GM18498 (cell line): ENCODE measurements at regions not wholly inside any gene's neighbourhood (a gene's known extent, or its start where the extent isn't known, plus 50 kb on each side); places are given as distances from the start of the nearest gene placed in this dataset.
A peak's percentile ranks its signal among the peaks of the same experiment; 100 is the strongest.

Experiments
- ATAC-seq: cut with Tn5 transposase; IDR thresholded peaks from one replicate; pipeline ENCODE4 v1.9.1; 2021; ENCODE audit warnings: mild to moderate bottlenecking, moderate library complexity; ENCODE audit not compliant: unreplicated experiment

GRCh38 chr20:57902473-57902872 is 192.7 kb upstream of the PMEPA1 start:
- ATAC-seq, result peak; percentile 87

- no peak for ATAC-seq
These were observed 191.7 kb upstream of the PMEPA1 start for GRCh38 chr20:57901526-57901925.

- no peak for ATAC-seq
These were observed 190.6 kb upstream of the PMEPA1 start for GRCh38 chr20:57900226-57900905.

DNA sequence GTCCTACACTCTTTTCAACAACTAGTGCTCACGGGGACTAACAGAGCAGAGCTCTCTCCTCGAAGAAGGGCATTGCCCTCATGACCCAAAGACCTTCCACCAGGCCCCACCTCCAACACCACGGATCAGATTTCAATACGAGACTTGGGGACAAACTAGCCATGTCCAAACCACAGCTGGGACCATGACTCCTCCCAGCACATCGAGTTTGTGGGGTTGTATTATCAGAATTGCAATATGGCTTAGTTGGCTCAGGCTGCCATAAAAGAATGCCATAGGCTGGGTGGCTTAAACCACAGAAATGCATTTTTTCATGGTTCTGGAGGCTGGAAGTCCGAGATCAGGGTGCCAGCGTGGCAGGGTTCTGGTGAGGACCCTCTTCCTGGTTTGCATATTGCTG is 189.7 kb upstream of the PMEPA1 start:
- ATAC-seq, result no peak

GRCh38 chr20:57898332-57898731 is 188.5 kb upstream of the PMEPA1 start:
- no peak for ATAC-seq

DNA sequence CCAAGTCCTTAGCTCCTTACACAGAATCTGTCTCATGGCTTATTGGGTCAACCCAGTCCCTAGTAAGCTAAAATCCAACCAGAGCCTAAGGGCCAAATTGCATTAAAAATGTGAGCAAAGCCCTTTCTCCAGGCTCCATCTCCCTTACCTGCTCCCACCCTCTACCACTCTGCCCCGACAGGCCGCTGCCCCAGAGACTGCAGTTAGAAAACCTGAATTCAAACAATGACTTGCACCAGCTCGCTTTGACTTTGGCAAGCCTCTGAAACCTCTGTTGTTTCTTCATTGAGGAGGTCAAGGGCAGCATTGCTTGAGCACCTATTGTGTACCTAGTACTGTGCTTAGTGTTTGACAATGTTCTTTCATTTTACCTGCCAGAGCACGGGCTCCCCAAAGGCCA is 188.1 kb upstream of the PMEPA1 start:
- ATAC-seq, result no peak

GRCh38 chr20:57897156-57897874 is 187.5 kb upstream of the PMEPA1 start:
- no peak for ATAC-seq

- no peak for ATAC-seq
These were observed 186.7 kb upstream of the PMEPA1 start for GRCh38 chr20:57896563-57896962.

GRCh38 chr20:57896017-57896416 is 186.2 kb upstream of the PMEPA1 start:
- ATAC-seq, result no peak

DNA sequence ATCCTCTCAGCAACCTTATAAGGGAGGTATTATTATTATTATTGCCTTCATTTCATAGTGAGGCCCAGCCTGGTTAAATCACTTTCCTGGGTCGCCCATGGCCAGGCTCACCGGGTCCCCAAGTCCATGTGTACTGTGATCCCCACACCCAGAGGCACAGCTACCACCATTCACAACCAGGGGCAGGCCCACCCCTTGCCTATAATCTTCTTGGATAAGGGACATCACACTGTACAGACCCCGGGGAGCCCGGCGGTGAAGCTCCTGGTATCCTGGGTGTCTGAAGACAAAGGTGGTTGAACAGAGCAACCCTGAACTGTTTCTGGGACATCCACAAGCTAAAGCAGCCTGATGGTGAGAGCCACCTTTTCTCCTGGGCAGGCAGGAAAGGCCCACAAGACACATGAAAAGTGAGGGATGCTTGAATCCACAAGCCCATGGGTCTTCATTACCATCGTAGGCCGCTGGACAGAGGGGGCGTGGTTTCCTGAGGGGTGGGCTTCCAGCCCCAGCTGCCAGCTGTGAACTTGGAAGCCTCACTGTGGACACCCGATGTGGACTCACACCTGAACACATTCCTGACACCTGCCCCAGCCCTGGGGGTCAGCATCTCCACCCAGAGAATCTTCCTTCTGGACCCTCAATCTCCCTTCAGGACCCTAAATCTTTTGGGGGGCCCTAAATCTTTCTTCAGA is 185.5 kb upstream of the PMEPA1 start:
- no peak for ATAC-seq

- ATAC-seq, result no peak
These were observed 184.7 kb upstream of the PMEPA1 start for GRCh38 chr20:57894522-57894921.

GRCh38 chr20:57894096-57894495 is 184.3 kb upstream of the PMEPA1 start:
- no peak for ATAC-seq

- ATAC-seq, result no peak
These were observed 183.7 kb upstream of the PMEPA1 start for GRCh38 chr20:57893366-57893999.

DNA sequence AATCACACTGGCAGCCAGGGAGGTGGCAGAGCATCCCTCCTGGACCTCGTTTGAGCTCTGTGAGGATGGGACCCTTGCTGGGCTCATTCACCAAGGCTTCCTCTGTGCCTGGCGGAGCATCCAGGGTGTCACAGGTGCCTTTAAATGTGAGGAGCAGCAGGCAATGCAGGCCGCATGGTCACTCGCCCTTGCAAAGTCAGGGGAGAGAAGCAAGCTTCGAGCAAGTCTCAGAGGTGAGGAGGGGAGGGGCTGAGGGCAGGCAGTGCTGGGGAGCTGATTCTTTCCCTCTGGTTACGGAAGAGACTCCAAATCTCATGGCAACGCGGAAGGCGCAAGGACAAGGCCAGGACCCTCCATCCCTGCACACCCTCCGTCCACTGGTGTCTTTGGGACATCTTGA is 182.7 kb upstream of the PMEPA1 start:
- ATAC-seq, result no peak

DNA sequence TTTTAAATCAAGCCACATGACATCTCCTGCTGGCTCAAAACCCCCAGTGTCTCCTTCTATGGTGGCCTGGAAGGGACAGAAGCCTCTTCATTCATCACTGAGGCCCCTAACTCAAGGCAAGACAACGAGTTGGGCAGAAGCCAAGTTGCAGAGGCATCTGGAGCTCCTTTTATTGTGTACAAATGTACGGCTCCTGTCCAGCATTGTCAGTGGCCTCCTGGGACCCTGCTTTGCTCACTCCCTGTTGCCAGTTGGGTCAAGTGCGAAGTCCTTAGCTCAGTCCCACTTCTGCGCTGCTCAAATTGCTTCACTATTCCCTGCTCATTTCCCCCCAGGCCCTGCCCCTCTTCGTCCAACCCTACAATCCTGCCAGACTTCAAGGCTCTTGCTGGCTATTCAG is 181.2 kb upstream of the PMEPA1 start:
- no peak for ATAC-seq

DNA sequence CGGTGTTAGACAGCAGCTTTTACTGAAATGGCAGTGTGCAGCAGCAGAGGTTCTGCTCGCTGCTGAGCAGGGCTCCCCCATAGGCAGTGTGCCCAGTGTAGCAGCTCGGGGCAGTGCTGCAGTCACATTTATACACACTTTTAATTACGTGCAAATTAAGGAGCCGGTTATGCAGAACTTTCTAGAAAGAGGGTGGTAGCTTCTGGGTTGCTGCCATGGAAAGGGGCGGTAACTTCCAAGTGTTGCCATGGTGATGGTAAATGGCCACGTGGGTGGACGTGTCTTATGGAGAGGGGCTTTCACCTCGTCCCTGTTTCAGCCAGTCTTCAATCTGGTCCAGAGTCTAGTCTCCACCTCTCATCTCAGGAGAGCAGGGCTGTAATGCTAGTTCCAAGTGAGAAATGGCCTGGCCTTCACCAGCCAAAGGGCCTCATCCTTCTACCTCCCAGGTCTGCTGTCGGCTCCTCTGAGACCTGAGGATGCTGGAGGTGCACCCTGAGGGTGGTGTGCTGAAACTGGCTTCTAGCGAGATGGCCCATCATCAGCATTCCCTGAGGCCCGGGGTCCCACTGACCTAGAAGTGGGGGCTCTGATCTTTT is 180.5 kb upstream of the PMEPA1 start:
- ATAC-seq, result no peak

DNA sequence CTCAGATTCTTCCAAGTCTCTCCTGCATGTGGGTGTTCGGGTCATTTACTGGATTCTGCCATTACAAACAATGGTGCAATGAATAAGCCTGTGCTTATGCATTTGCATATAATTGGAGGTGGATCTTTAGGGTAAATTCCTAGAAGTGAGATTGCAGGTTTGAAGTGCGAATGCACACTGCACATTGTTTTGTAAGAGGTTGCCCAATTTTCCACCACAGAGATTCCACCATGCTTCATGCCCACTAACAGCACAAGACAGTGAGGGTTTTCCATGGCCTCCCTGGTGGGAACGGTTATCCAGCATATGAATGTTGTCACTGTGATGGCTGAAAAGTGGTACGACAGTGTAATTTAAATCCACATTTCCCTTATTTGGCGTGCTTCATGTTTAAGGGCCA is 178.8 kb upstream of the PMEPA1 start:
- ATAC-seq, result no peak

- ATAC-seq, result no peak
These were observed 175.1 kb upstream of the PMEPA1 start for GRCh38 chr20:57884956-57885355.

- ATAC-seq, result no peak
These were observed 173.9 kb upstream of the PMEPA1 start for GRCh38 chr20:57883761-57884160.

DNA sequence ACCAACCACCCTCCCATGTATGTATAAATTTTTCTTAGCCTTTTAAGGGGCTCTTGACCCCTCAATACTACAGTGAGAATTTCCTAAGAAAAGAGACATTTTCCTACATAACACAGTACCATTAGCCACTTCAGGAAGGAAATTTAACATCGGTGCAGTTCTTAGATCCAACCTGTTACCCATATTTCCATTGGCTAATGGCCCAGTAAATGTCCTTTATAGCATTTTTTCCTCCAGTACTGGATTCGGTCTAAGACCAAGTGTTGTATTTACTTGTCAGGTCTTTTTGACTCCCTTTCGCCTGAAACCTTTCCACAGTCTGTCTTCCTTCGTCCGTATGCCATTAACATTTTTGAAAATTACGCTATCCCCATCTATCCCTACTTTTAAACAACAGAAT is 173.4 kb upstream of the PMEPA1 start:
- ATAC-seq, result no peak

GRCh38 chr20:57882451-57883161 is 172.8 kb upstream of the PMEPA1 start:
- no peak for ATAC-seq
